ENCODE measurements at regions not wholly inside any gene's neighbourhood (a gene's known extent, or its start where the extent isn't known, plus 50 kb on each side); places are given as distances from the start of the nearest gene placed in this dataset.

DNA sequence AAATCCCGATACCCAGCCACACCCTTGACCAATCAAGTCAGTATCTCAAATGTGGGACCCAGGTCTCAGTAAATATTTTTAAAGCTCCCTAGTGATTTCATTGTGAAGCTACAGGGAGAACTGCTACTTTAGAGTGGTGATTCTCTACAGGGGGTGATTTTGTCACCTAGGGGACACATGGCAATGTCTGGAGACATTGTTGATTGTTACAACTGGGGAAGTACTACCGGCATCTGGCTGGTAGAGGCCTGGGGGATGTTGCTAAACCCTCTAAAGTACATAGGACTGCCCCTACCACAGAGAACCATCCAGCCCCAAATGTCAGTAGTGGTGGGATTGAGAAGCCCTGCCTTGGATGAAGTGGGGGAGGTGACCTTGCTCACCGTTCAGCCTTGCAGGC is 152.9 kb downstream of the RPS24 start:
- no peak for DNase-seq (ENCODE audit: low read depth)

- DNase-seq (ENCODE audit: low read depth) = no peak
Measured at GRCh38 chr10:78187371-78187770, 153.7 kb downstream of the RPS24 start.

DNA sequence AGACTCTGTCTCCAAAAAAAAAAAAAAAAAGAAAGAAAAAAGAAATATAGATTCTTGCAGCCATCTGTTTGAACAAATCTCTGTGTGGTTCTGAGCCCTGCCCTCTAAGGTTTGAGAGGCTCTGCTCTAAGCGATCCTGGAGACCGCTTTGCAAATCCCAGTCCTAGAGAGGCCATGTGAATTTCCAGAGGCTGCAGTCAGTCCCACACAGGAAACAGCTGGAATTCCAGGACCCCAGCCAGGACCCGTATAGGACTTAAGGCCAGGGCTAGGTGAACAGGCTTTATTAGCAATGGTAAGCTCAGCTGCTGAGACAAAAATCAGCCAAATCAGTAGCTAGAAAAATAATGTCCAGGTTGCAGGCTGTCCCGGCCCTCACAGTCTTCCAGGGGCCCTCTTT is 154.8 kb downstream of the RPS24 start:
- no peak for DNase-seq (ENCODE audit: low read depth)

DNA sequence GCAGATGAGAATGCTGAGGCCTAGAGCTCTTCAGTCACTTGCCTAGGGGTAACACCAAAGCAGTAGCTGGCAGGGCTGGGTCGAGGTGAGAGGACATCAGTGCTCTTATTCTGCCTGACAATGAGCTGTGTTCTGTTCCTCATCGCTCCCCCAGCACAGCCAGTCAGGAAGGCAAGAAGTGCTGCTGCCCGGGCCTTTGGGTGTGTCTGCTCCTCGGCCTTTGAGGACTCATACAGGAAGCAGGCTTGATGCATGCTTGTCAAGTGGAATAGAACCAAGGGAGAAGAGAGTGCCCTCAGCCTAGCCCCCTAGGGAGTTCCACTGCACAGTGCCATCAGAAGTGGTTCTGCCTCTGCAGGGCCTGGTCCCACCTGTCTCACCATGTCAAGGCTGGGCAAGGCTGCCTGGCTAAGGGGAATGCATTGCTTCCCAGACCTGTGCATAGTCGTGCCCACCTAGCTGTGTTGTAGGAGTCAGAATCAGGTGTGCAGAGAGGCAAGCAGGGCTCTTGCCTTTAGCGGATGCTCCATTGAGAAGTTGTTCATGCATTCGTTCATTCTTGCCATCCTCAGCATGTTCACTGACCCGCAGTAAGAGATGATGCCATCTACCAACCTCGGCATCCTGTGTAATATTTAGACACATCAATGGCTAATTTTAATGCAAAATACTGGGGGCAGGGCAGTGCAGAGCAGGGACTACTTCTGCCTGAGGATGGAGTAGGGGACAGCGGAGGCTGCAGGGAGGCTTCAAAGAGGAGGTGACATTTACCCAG is 156.6 kb downstream of the RPS24 start:
- no peak for DNase-seq (ENCODE audit: low read depth)

DNA sequence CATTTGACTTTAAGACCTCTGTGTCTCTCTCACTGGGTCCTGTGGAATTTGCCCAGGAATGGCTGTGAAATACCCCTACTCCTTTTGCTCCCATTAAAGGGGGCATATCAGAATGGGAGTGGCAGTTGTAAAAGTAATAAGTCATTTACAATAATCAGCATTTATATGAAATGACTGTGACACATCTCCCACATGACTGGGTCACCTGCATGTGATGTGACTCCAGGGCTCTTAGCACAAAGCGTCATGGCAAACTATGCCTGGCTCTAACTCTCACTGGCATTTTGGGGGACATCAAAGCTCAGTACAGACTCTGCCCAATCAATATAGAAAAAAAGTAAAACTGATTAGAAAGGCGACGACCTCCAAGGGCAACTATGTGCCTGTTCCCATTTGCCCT is 157.6 kb downstream of the RPS24 start:
- no peak for DNase-seq (ENCODE audit: low read depth)

DNA sequence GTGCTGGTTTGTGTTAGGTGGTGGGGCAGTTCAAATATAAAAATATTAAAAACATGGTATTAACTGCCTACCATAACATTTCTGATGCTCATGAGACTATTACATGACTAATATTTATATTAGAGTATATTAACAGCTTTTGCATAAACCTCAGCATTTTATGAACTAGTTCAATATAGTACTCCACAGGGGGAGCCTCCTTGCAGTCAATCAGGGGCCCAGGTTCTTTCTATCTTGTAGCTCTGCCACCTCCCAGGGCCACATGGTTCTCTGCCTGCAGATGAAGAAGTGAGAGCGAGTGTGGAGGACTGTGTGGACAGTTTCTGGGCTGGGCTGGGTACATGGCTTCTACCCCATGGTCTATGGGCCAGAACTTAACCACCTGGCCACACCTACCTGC is 159.5 kb downstream of the RPS24 start:
- no peak for DNase-seq (ENCODE audit: low read depth)

DNA sequence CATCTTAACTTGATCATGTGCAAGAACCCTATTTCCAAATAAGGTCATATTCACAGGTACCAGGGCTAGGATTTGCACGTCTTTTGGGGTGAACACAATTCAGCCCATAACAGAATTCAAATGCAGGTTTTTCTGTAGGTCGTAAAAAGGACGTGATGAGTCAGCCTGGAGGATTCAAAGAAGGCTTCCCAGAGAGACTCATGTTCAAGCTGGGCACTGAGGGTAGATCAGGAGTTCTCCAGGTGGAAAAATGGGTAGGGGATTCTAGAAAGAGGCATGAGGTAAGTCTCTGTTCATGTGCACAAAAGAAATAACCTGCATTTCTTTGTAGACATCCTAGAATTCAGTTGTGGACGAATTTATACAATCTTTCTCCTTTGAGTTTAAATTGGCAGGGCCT is 160.4 kb downstream of the RPS24 start:
- DNase-seq (ENCODE audit: low read depth) = no peak

DNA sequence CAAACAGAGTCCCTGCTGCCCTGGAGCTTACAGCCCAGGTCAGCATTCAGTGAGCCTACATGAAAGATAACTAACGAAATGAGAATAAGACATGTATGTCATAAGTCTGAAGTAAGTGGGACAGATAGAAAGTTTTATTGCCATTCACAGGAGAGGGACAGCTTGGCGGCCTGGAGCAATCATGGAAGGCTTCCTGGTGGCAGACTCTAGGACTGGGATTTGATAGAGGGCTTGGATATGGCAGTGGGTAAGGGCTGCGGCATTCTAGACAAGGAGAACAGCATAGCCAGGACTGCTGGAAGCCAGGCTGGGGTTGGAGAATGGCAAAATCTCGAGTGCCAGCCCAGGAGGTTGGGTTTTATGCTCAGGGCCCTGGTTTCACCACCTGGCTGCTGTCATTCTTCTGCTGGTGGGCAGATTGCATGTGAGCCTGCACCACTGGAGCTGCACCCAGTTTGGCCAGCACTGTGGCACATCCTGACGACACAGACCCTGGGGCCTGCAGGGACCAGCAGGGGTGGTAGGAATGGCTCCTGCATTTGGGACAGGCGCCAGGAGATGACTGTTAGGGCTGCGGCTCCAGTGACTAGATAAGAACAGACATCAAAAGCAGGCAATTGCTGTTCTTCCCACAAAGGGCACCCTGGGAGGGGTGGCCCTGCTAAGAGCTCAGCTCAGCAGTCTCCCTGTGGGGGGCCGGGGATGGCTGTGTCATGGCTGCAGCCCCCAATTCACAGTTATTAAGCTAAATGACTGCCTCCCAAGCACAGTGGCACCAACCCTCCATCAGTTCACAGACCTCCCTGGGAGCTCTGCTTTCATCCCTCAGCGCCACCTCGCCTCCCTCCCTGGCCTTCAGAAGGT is 161.1 kb downstream of the RPS24 start:
- no peak for DNase-seq (ENCODE audit: low read depth)

- DNase-seq (ENCODE audit: low read depth) = no peak
Measured at GRCh38 chr10:78196396-78196795, 162.7 kb downstream of the RPS24 start.

DNA sequence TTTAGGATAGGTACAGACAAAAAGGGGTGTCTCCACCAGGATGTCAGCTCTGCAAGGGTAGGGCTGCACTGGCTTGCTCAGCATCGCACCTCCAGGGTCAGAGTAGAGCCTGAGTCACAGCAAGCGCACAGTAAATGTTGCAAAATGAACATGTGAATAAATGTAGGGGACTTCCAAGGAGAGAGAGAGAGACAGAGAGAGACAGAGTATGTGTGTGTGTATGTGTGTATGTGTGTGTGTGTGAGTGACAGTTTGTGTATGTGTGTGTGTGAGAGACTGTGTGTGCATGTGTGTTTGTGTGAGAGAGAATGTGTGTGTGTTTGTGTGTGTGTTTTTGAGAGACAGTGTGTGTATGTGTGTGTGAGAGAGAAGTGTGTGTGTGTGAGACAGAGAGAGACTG is 163.3 kb downstream of the RPS24 start:
- DNase-seq (ENCODE audit: low read depth) = no peak

DNA sequence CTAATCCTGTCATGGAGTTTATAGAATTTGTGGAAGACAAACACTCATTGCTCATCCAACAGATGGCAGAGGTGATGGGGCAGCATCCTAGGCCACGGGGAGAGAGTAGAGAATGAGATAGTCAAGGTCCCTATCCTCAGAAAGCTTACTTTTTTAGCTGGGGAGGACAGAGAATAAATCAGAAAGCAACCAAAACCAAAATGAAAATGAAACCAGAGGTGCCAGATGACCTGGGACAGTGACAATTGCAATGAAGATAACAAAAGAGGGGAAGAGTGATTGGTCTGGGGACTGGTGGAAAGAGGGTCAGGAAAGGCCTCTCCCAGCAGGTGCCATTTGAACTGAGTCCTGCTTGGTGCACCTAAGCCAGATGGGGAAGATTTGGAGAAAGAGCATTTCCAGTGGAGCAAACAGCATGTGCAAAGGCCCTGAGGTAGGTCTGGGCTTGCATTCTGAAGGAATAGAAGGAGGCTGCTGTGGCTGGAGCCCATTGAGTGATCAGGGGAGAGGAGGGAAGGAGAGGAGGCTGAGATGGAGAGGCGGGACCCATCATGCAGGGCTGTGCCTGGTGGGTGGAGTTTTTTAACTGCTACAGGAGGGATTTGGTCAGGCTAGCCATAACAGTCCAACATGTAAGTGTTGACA is 164.1 kb downstream of the RPS24 start:
- no peak for DNase-seq (ENCODE audit: low read depth)

GRCh38 chr10:78199005-78199725 is 165.5 kb downstream of the RPS24 start:
- DNase-seq (ENCODE audit: low read depth) = no peak

- DNase-seq (ENCODE audit: low read depth) = no peak
Measured at GRCh38 chr10:78199759-78200158, 166.1 kb downstream of the RPS24 start.

GRCh38 chr10:78200686-78201085 is 167.0 kb downstream of the RPS24 start:
- no peak for DNase-seq (ENCODE audit: low read depth)

DNA sequence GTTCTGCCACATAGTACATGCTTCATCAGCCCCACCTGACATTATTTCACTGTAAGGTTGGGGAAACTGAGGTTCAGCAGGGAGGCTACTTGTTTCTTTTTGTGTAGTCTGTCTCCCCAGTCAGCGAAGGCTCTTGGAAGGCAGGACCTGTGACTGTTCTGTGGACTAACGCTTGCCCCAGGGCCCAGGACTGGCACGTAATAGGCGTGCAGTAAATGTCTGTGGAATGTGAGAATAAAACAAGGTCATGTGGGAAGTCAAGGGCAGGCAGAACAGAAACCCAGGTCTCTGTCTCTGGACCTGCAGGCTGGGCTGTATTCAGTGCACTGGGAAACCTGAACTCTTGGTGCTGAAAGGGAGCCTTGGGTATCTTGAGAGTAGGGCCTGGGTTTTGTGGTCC is 168.7 kb downstream of the RPS24 start:
- DNase-seq (ENCODE audit: low read depth) = no peak

GRCh38 chr10:78203915-78204818 is 170.5 kb downstream of the RPS24 start:
- no peak for DNase-seq (ENCODE audit: low read depth)

DNA sequence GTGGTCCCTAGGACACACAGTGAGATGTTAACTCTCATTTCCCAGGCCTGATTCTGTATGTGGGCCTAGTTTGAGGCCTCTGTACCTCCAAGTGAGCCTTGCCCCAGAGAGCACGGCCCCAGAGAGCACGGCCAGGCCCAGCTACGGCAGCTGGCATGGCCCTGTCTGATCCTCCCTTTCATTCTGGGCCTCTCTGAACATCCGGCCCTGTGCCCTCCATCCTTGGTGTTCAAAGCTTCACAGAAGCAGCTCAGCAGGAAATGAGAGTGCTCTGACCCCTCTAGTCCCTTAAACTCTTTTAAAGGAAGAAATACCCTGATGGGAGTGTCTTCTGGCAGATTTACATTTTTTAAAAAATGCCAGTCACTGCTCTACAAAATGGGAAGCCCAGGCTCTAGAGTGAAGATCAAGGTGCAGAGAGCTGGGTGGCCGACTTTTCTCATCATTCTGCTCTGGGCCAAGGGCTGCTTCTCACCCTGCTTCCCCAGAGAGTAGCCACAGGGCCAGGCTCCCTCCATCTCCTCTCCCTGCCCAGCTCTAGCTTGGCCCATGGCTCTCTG is 171.9 kb downstream of the RPS24 start:
- DNase-seq (ENCODE audit: low read depth) = no peak

DNA sequence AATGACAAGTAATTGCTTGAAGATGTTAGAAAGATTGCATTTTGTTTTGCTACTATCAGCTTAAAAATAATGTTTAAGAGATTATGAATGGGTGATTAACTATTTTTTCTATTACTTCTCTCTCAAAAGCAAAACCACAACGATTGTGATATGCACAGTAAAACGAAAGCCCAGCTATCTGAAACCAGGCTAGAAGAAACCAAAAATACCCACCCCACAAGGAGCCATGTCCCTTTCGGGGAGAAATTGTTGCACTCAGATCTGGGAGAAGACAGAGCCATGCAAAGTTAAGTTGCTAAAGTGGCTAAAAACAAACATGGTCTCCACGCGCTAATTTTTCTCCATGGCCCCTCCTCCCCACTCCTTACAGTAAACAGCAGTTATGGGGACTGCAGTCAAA is 173.6 kb downstream of the RPS24 start:
- no peak for DNase-seq (ENCODE audit: low read depth)

DNA sequence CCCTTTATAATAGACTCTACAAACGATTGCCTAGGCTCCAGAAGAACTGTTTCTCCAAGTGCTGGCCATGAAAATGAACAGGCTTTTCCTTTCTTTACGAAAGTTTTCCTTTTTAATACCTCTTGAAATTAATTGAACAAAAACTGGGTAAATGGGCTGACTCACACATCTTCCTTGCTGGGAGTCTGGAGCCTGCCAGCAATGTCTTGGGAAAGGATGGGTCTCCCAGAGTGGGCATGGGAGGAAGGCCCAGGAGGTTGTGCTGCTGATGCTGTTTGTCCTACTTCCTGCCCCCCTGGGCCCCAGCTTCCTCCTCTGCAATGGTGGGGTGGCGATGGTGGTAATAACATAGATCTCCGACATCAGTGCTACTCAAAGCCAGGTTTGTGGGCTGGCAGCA is 174.1 kb downstream of the RPS24 start:
- DNase-seq (ENCODE audit: low read depth) = no peak

DNA sequence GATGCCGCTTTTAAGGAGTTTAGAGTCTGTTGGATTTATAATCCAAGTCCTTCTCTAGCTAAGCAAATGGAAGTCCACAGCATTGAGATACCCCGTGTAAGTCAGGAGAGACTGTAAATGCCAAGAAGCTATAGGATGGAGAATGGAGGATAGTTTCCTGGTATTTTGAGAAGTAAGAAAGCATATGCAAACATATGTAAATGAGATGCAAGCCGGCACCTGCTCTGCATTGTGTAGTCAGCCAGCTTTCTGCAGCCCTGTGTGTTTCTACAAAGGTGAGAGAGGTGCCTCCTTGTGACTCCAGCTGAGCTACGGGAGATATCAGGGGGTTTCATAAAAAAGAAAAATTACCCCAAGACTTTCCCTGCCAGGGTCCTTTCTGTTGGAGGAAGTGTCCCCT is 176.3 kb downstream of the RPS24 start:
- DNase-seq (ENCODE audit: low read depth) = no peak

- DNase-seq (ENCODE audit: low read depth) = no peak
Measured at GRCh38 chr10:78210548-78210947, 176.9 kb downstream of the RPS24 start.

Data from activated T-cell treated with anti-CD3 and anti-CD28 coated beads for 48 hours (primary cell).